Mammary epithelial cell (primary cell): ENCODE measurements at regions not wholly inside any gene's neighbourhood (a gene's known extent, or its start where the extent isn't known, plus 50 kb on each side); places are given as distances from the start of the nearest gene placed in this dataset.

Experiments used
- EZH2 ChIP-seq: IDR thresholded peaks from 2 replicates; pipeline ENCODE4 v1.6.1; 2012; ENCODE audit warnings: low read length, inconsistent platforms, borderline replicate concordance
- TF ChIP-seq, protein P1 (sequence below), 2 donors: IDR thresholded peaks in 1 of 2; conservative IDR thresholded peaks in 1 of 2; 2 replicates each; pipeline ENCODE4 v1.5.1; 2011 to 2012; ENCODE audit warnings: inconsistent platforms in 2 of 2, low read length in 2 of 2, mild to moderate bottlenecking in 2 of 2, control low read depth in 1 of 2, low read depth in 1 of 2; ENCODE audit not compliant: insufficient read depth in 1 of 2; ENCODE audit errors: extremely low read depth in 1 of 2

DNA sequence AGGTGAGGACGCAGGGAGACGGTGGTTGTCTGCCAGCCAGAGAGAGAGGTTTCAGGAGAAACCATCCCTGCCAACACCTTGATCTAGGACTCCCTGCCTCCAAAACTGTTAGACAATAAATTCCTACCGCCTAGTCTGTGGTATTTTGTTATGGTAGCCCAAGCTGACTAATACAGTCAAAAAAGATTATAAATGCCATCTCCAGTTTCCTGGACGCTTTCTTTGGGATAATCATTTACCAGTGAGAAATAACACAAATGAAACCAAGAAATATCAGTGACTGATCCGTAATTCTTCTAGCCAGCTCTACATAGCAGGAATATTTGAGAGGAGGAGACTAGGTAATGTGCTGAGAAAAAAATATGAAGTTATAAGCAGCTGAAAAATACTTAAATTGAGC, 707.8 kb upstream of the LMCD1 start:
- TF ChIP-seq, protein P1, sequence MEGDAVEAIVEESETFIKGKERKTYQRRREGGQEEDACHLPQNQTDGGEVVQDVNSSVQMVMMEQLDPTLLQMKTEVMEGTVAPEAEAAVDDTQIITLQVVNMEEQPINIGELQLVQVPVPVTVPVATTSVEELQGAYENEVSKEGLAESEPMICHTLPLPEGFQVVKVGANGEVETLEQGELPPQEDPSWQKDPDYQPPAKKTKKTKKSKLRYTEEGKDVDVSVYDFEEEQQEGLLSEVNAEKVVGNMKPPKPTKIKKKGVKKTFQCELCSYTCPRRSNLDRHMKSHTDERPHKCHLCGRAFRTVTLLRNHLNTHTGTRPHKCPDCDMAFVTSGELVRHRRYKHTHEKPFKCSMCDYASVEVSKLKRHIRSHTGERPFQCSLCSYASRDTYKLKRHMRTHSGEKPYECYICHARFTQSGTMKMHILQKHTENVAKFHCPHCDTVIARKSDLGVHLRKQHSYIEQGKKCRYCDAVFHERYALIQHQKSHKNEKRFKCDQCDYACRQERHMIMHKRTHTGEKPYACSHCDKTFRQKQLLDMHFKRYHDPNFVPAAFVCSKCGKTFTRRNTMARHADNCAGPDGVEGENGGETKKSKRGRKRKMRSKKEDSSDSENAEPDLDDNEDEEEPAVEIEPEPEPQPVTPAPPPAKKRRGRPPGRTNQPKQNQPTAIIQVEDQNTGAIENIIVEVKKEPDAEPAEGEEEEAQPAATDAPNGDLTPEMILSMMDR (conservative IDR thresholded peaks at IDR 0.05 in 1 of 2, IDR thresholded peaks at IDR 0.05 in 1 of 2; ENCODE audit: extremely low read depth in 1 of 2, insufficient read depth in 1 of 2, low read depth in 1 of 2, low read length in 2 of 2): no peak
- TF ChIP-seq EZH2: no peak
